H1 (cell line): ENCODE measurements at regions not wholly inside any gene's neighbourhood (a gene's known extent, or its start where the extent isn't known, plus 50 kb on each side); places are given as distances from the start of the nearest gene placed in this dataset.
A peak's percentile ranks its signal among the peaks of the same experiment; 100 is the strongest.

Experiments used
- CTCF ChIA-PET: fragments of 300-600 bp; sonication (Branson Sonifier 250); formaldehyde crosslinking; loops from one replicate; lab custom pipeline; 2021; ENCODE audit not compliant: partially characterized antibody; lab: Charles Lee
- POLR2A ChIA-PET: fragments of 300-600 bp; sonication (Branson Sonifier 250); formaldehyde crosslinking; loops from one replicate; lab custom pipeline; 2021; ENCODE audit warnings: inconsistent platforms; ENCODE audit not compliant: partially characterized antibody; lab: Charles Lee
- DNase-seq, 2 experiments: peaks; one replicate each; pipeline versions ENCODE4 v3.0.0 to v3.0.0-alpha.2; 2010 to 2022; ENCODE audit warnings: low spot score in 2 of 2, low read depth in 1 of 2, mixed read lengths in 1 of 2
- FAIRE-seq: peaks from 2 replicates; lab custom pipeline; 2011; peaks lifted over from hg19 to GRCh38; lab: Jason Lieb, UNC
- H2AFZ ChIP-seq: 2 replicates; pipeline ENCODE4 v1.8.1; 2012; ENCODE audit warnings: low read length, inconsistent platforms
- H2AK5ac ChIP-seq: 2 replicates; pipeline ENCODE4 v1.6.1; 2013; ENCODE audit warnings: low read depth, low read length
- H2BK120ac ChIP-seq: replicated peaks from 2 replicates; pipeline ENCODE3; 2013; ENCODE audit warnings: low read depth, low read length, inconsistent platforms
- H2BK12ac ChIP-seq: 2 replicates; pipeline ENCODE4 v1.6.1; 2013; ENCODE audit warnings: low read depth, low read length
- H2BK15ac ChIP-seq: 2 replicates; pipeline ENCODE4 v1.6.1; 2013; ENCODE audit warnings: low read length
- H2BK20ac ChIP-seq: 2 replicates; pipeline ENCODE4 v1.6.1; 2013; ENCODE audit warnings: low read length
- H2BK5ac ChIP-seq: 2 replicates; pipeline ENCODE4 v1.6.1; 2013; ENCODE audit warnings: low read depth, low read length
- H3K14ac ChIP-seq: 2 replicates; pipeline ENCODE4 v1.6.1; 2013; ENCODE audit warnings: inconsistent platforms; ENCODE audit not compliant: insufficient read length
- H3K18ac ChIP-seq: 2 replicates; pipeline ENCODE4 v1.6.1; 2013; ENCODE audit warnings: low read length; ENCODE audit errors: extremely low read depth
- H3K23ac ChIP-seq: 2 replicates; pipeline ENCODE4 v1.6.1; 2013; ENCODE audit warnings: inconsistent platforms; ENCODE audit not compliant: insufficient read length
- H3K23me2 ChIP-seq: 2 replicates; pipeline ENCODE4 v1.6.1; 2013; ENCODE audit warnings: low read depth, low read length
- H3K27ac ChIP-seq: 2 replicates; pipeline ENCODE4 v1.6.1; 2011; ENCODE audit warnings: low read depth, low read length, inconsistent platforms
- H3K27me3 ChIP-seq, 4 experiments: replicated peaks in 1 of 4; 1 replicate in 1 of 4; 2 replicates in 3 of 4; pipeline versions ENCODE4 v1.6.1 to v1.8.1; 2011 to 2013; ENCODE audit warnings: low read length in 3 of 4, mild to moderate bottlenecking in 3 of 4, inconsistent platforms in 2 of 4, mixed read lengths in 2 of 4, moderate library complexity in 1 of 4; ENCODE audit not compliant: control insufficient read depth in 3 of 4, insufficient read depth in 3 of 4; ENCODE audit errors: extremely low read depth in 1 of 4
- H3K36me3 ChIP-seq, 4 experiments: 2 replicates each; pipeline versions ENCODE4 v1.6.1 to v1.8.1; 2011 to 2013; ENCODE audit warnings: mild to moderate bottlenecking in 4 of 4, low read length in 3 of 4, moderate library complexity in 2 of 4, control low read depth in 1 of 4, inconsistent platforms in 1 of 4; ENCODE audit not compliant: insufficient read depth in 4 of 4, control insufficient read depth in 2 of 4
- H3K4ac ChIP-seq: replicated peaks from 2 replicates; pipeline ENCODE3; 2013; ENCODE audit warnings: low read length, low read depth, mixed read lengths, inconsistent platforms; ENCODE audit not compliant: insufficient read length
- H3K4me1 ChIP-seq, 4 experiments: replicated peaks in 1 of 4; 1 replicate in 1 of 4; 2 replicates in 3 of 4; pipeline versions ENCODE4 v1.6.1 to v1.8.1; 2011 to 2013; ENCODE audit warnings: low read length in 3 of 4, inconsistent platforms in 2 of 4, mixed read lengths in 1 of 4; ENCODE audit not compliant: insufficient read depth in 4 of 4, control insufficient read depth in 3 of 4
- H3K4me2 ChIP-seq, 2 experiments: 2 replicates each; pipeline versions ENCODE4 v1.6.1 to v1.8.1; 2011 to 2013; ENCODE audit warnings: low read depth in 2 of 2, low read length in 2 of 2, control low read depth in 1 of 2, inconsistent platforms in 1 of 2, mild to moderate bottlenecking in 1 of 2; ENCODE audit not compliant: insufficient read depth in 1 of 2
- H3K4me3 ChIP-seq, 4 experiments: fragments of 200-600, 300-600 bp in 1 of 4; sonication (generic), shearing (Covaris generic), sonication (Bioruptor Twin) in 1 of 4; 2 replicates each; pipeline versions ENCODE4 v1.5.1 to v1.8.1; 2011 to 2016; ENCODE audit warnings: low read length in 4 of 4, low read depth in 3 of 4, control low read depth in 2 of 4, inconsistent platforms in 2 of 4, mild to moderate bottlenecking in 2 of 4, mixed read lengths in 1 of 4, moderate library complexity in 1 of 4; ENCODE audit not compliant: insufficient read depth in 2 of 4; ENCODE audit errors: extremely low read depth in 1 of 4
- H3K56ac ChIP-seq: replicated peaks from 2 replicates; pipeline ENCODE3; 2013; ENCODE audit warnings: low read depth, mild to moderate bottlenecking, mixed read lengths, low read length, inconsistent platforms; ENCODE audit not compliant: insufficient read length
- H3K79me1 ChIP-seq: 2 replicates; pipeline ENCODE4 v1.6.1; 2013; ENCODE audit warnings: low read depth, low read length, control low read depth
- H3K79me2 ChIP-seq, 2 experiments: 2 replicates each; pipeline versions ENCODE4 v1.6.1 to v1.8.1; 2012 to 2013; ENCODE audit warnings: low read length in 2 of 2, mild to moderate bottlenecking in 2 of 2, inconsistent platforms in 1 of 2; ENCODE audit not compliant: insufficient read depth in 2 of 2, control insufficient read depth in 1 of 2
- H3K9ac ChIP-seq, 4 experiments: replicated peaks in 1 of 4; 1 replicate in 1 of 4; 2 replicates in 3 of 4; pipeline versions ENCODE4 v1.6.1 to v1.8.1; 2011 to 2013; ENCODE audit warnings: low read depth in 3 of 4, low read length in 3 of 4, control low read depth in 2 of 4, mild to moderate bottlenecking in 2 of 4, moderate library complexity in 2 of 4, inconsistent platforms in 1 of 4; ENCODE audit errors: extremely low read depth in 1 of 4
- H3K9me3 ChIP-seq, 2 experiments: 2 replicates each; pipeline versions ENCODE4 v1.6.1 to v1.8.1; 2012 to 2013; ENCODE audit warnings: mild to moderate bottlenecking in 2 of 2, moderate library complexity in 2 of 2, control low read depth in 1 of 2, inconsistent platforms in 1 of 2, low read depth in 1 of 2, low read length in 1 of 2, mixed read lengths in 1 of 2; ENCODE audit not compliant: insufficient read depth in 2 of 2
- H4K20me1 ChIP-seq, 2 experiments: replicated peaks in 1 of 2; 2 replicates each; pipeline versions ENCODE3 to v1.8.1; 2011 to 2013; ENCODE audit warnings: inconsistent platforms in 2 of 2, low read length in 2 of 2, mild to moderate bottlenecking in 1 of 2; ENCODE audit not compliant: insufficient read depth in 2 of 2, control insufficient read depth in 1 of 2
- H4K5ac ChIP-seq: 2 replicates; pipeline ENCODE4 v1.6.1; 2013; ENCODE audit warnings: low read length, low read depth, mixed read lengths, inconsistent platforms; ENCODE audit not compliant: insufficient read length
- H4K8ac ChIP-seq: 2 replicates; pipeline ENCODE4 v1.8.0; 2013; ENCODE audit warnings: mild to moderate bottlenecking, moderate library complexity, low read length, inconsistent platforms; ENCODE audit not compliant: insufficient read depth; ENCODE audit errors: extremely low read depth
- H4K91ac ChIP-seq: replicated peaks from 2 replicates; pipeline ENCODE3; 2013; ENCODE audit warnings: low read length, mixed read lengths, inconsistent platforms; ENCODE audit not compliant: insufficient read length
- ATF3 ChIP-seq: IDR thresholded peaks from 2 replicates; pipeline ENCODE4 v1.6.1; 2011; ENCODE audit warnings: low read depth, mild to moderate bottlenecking, low read length; ENCODE audit not compliant: insufficient read depth
- BRCA1 ChIP-seq: IDR thresholded peaks from 2 replicates; pipeline ENCODE4 v1.6.1; 2012; ENCODE audit warnings: low read depth, low read length, improper control_type of control experiment
- CHD1 ChIP-seq: IDR thresholded peaks from 2 replicates; pipeline ENCODE4 v1.6.1; 2012; ENCODE audit warnings: low read depth, low read length, improper control_type of control experiment
- CREB1 ChIP-seq: IDR thresholded peaks from 2 replicates; pipeline ENCODE4 v1.6.1; 2012; ENCODE audit warnings: inconsistent platforms
- EGR1 ChIP-seq: IDR thresholded peaks from 2 replicates; pipeline ENCODE4 v1.6.1; 2011; ENCODE audit warnings: low read depth, low read length, borderline replicate concordance
- EP300 ChIP-seq, 2 experiments: IDR thresholded peaks; 1 replicate in 1 of 2; 2 replicates in 1 of 2; pipeline ENCODE4 v1.6.1; 2011 to 2012; ENCODE audit warnings: low read depth in 2 of 2, low read length in 2 of 2, mild to moderate bottlenecking in 2 of 2, borderline replicate concordance in 1 of 2, inconsistent platforms in 1 of 2, moderate library complexity in 1 of 2
- JUN ChIP-seq: IDR thresholded peaks from 2 replicates; pipeline ENCODE4 v1.6.1; 2011; ENCODE audit warnings: low read depth, mild to moderate bottlenecking, improper control_type of control experiment, low read length
- NRF1 ChIP-seq: IDR thresholded peaks from 2 replicates; pipeline ENCODE4 v1.6.1; 2011; ENCODE audit warnings: mild to moderate bottlenecking, low read depth, low read length, improper control_type of control experiment
- RBBP5 ChIP-seq: IDR thresholded peaks from 2 replicates; pipeline ENCODE4 v1.7.1; 2012; ENCODE audit warnings: low read depth, mild to moderate bottlenecking, inconsistent platforms, low read length, moderate library complexity, borderline replicate concordance
- SP1 ChIP-seq: IDR thresholded peaks from 2 replicates; pipeline ENCODE4 v1.6.1; 2011; ENCODE audit warnings: low read depth, low read length
- SRF ChIP-seq: IDR thresholded peaks from 2 replicates; pipeline ENCODE4 v1.6.1; 2011; ENCODE audit warnings: mild to moderate bottlenecking, low read depth, low read length, moderate library complexity
- TAF7 ChIP-seq: optimal IDR thresholded peaks from 2 replicates; pipeline ENCODE3; 2011; ENCODE audit warnings: low read depth, mild to moderate bottlenecking, inconsistent platforms, low read length, moderate library complexity, borderline replicate concordance
- TBP ChIP-seq: IDR thresholded peaks from 2 replicates; pipeline ENCODE4 v1.6.1; 2011; ENCODE audit warnings: low read depth, low read length, improper control_type of control experiment
- ZNF274 ChIP-seq: IDR thresholded peaks from 2 replicates; pipeline ENCODE4 v1.7.0; 2012; ENCODE audit warnings: low read length, borderline replicate concordance; ENCODE audit errors: extremely low read depth
- WGBS, 2 experiments: shearing (Covaris generic) in 1 of 2; methylation state at CpG; one replicate each; pipeline versions ENCODE4 v1.1.6 to v1.1.7; 2013 to 2015; ENCODE audit warnings: low lambda C conversion rate in 2 of 2, mixed read lengths in 2 of 2, inconsistent platforms in 1 of 2, low coverage in 1 of 2, missing lambda C conversion rate in 1 of 2; ENCODE audit not compliant: insufficient replicate concordance in 2 of 2, insufficient coverage in 1 of 2, insufficient read length in 1 of 2; ENCODE audit errors: extremely low coverage in 1 of 2, missing lambda C conversion rate in 1 of 2; 5-methylcytosine and 5-hydroxymethylcytosine counted together

- 0 out of 2 replicates have a peak overlapping the region, but pooled peaks have one; percentile 15 for H2AFZ ChIP-seq
- no peak for DNase-seq
- CTCF ChIA-PET = interaction anchor here (0.9 to 1.7 kb wide), 4 partner anchors 12 to 183 kb away, joined by 3 to 4 read pairs (median 4); no protein-coding TSS in a partner anchor
- no peaks in the 10 kb centered on the region for H3K9me3 ChIP-seq
- no peak overlapping the region for H3K4me2 ChIP-seq
- no peak overlapping the region for H2BK5ac ChIP-seq
- H3K27ac ChIP-seq = no peak overlapping the region
- no peaks in the 10 kb centered on the region for H3K36me3 ChIP-seq
- no peak overlapping the region for H4K5ac ChIP-seq
- no peak overlapping the region for H3K14ac ChIP-seq
- no peak overlapping the region for H4K91ac ChIP-seq
- no peaks in the 10 kb centered on the region for H4K20me1 ChIP-seq
- no peak for TF ChIP-seq RBBP5
- no peak for TF ChIP-seq ATF3
- TF ChIP-seq SP1 = no peak
- TF ChIP-seq TAF7 = no peak
- TF ChIP-seq NRF1 = no peak
- TF ChIP-seq EGR1 = no peak
- TF ChIP-seq JUN = no peak
- no peak for TF ChIP-seq SRF
- no peak for TF ChIP-seq ZNF274
- no peak for TF ChIP-seq EP300 (IDR thresholded peaks at IDR 0.05; ENCODE audit: borderline replicate concordance in 1 of 2, low read depth in 2 of 2, low read length in 2 of 2)
- TF ChIP-seq BRCA1 = no peak
- no peak for TF ChIP-seq CREB1
- TF ChIP-seq TBP = no peak
- no peak for TF ChIP-seq CHD1
- POLR2A ChIA-PET = no interaction called here
- no peak overlapping the region for H3K9ac ChIP-seq
- H3K18ac ChIP-seq = no peak overlapping the region
- H3K23ac ChIP-seq = no peak overlapping the region
- H3K79me2 ChIP-seq = no peaks in the 10 kb centered on the region
- no peaks in the 10 kb centered on the region for H3K27me3 ChIP-seq
- no peaks in the 10 kb centered on the region for H3K23me2 ChIP-seq
- no peak overlapping the region for H4K8ac ChIP-seq
- FAIRE-seq = no peak
- H3K4me3 ChIP-seq = no peak overlapping the region
- H2BK20ac ChIP-seq = no peak overlapping the region
- no peak overlapping the region for H3K4ac ChIP-seq
- H3K79me1 ChIP-seq = no peaks in the 10 kb centered on the region
- WGBS, 2 experiments = 78% methylated on average over 2 of the region's 2 CpGs; no CpG with 5 or more reads in 1 of the 2 experiments
- H3K4me1 ChIP-seq = no peaks in the 10 kb centered on the region
- H2BK12ac ChIP-seq = no peak overlapping the region
- H2BK15ac ChIP-seq = no peak overlapping the region
- no peak overlapping the region for H3K56ac ChIP-seq
- no peak overlapping the region for H2AK5ac ChIP-seq
- H2BK120ac ChIP-seq = no peak overlapping the region
Observed at GRCh38 chr11:106369224-106369623, 291.8 kb downstream of the AASDHPPT start.
